Stimulated activated CD8-positive, alpha-beta memory T cell treated with anti-CD3 and anti-CD28 coated beads, Interleukin-4, amount 100 ng/mL, for 24 hours (primary cell): ENCODE measurements at regions not wholly inside any gene's neighbourhood (a gene's known extent, or its start where the extent isn't known, plus 50 kb on each side); places are given as distances from the start of the nearest gene placed in this dataset.

Source experiments
- DNase-seq: peaks from one replicate; pipeline ENCODE4 v3.0.0-alpha.2; 2020; ENCODE audit warnings: low read depth

DNA sequence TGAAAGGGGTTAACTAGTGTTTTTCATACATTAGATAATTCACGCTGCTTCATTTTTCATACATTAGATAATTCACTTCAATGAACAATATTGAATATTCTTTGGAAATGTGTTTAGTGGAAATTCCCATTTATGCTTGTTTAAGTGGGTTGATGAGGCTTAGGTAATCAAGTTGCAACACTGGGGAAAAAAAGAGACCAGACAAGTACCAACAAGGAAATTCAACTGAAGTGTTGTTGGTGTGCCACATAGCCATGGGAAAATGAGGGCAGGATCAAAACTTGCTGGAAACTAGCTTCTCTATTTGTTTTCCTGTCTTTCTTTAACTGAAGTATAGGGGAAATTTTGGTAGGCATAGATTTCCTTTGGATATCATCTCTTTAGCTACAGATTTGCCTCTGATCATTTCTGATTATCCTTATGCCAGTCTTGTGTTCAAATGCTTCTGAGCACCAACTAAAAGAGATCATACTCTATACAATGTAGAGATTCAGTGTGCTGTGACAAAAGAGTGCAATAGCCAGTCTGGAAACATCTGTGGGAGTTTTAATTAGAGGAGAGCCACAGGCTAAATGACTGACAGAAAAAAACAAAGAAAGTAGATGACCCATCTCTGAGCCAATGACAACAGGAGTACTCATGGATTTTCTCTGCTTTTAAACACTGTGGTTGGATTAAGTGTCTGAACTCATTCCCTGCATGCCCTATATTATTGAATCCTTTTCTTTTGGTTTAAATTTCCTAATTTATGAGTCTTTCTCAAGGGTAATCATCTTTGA is 67.6 kb upstream of the CTSC start:
- no peak for DNase-seq

DNA sequence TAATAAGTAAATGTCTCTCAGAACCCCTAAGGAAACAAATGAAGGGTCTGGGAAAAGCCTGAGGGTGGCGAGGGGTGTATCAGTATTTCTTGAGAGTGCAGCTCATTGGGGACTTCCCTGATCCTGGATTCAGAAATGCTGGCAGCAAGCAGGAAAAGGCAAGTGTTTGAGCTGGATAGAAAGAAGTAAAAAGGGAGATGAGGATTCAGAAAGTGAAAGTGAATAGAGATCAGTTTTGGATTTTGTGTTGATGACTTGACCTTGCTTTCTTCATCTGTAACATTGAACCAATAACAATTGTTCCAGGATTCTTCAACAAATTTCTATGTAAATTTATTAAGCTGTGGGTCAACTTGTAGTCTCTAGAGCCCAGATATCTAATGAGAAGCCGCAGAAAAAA is 66.9 kb upstream of the CTSC start:
- no peak for DNase-seq

DNA sequence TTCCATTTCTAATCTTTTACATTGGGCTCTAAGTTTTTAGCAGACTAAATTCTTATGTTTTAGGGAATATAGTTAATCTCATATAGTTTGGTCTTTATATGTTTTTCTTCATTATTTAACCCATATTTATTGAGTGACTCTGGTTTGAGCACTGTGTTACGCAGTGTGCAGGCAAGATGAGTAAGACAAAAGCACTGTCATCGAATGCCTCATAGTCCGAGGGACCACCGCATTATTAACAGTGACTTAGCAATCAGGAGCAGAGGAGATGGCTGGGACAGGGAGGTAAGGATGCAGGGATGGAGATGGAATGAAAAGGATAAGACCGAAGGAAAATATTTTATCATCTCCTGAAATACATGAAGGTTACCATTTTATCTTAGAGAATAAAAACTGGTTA is 65.2 kb upstream of the CTSC start:
- no peak for DNase-seq

DNA sequence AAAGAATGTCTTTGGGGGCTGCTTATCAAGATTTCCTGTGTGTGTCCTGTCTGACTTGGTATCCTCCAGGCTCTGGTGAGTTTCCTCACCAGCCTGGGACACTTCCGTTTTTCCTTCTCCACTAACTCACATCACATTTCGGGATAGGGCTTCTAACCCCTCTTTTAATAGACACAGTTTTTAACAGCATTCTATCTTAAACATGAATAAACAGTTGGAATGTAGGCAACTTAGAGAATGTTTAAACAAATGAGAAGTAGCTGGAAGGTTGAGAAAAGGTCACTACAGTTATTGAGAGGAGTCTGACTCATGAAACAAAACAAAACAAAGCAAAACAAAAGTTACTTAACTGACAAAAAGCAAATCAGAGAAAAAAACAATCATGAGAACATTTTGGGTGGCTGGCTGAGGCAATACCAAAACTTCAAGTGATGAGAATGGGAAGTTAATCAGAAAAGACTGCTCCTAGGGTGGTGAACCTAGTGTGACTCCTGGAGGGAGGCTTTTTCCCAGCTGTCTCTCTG is 64.7 kb upstream of the CTSC start:
- no peak for DNase-seq

DNA sequence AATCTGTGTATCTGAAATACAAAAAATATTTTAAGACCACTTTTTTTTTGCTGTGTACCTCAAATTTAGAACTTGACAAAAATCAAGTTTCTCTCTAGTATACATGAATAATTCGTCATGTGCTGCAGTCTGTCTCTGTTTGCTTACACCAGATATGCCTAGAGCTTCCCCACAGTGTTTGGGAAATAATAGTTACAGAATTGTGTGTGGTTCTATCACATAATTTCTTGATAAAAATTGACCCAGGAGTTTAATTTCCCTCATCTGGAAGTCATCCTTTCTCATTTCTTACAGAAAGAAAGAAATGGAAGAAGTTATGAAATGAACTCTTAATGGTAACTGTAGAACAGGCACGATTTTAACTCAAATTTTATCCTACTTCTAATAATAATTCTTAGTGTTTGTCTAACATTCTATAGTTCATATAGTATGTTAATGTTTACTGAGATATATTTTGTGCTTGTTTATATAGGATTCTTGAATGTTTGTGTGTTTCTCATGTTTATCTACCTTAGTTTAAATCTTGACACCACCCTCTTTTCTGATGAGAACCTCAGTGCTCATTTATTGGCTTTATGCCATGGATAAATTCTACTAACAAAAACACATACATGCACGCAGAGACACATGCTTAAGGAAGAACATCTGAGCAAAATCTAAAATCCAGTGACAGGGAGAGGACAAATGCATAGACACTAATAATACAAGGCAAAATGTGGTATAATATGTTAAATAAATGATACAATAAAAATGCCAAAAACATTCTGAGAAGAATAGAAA is 61.4 kb upstream of the CTSC start:
- no peak for DNase-seq

DNA sequence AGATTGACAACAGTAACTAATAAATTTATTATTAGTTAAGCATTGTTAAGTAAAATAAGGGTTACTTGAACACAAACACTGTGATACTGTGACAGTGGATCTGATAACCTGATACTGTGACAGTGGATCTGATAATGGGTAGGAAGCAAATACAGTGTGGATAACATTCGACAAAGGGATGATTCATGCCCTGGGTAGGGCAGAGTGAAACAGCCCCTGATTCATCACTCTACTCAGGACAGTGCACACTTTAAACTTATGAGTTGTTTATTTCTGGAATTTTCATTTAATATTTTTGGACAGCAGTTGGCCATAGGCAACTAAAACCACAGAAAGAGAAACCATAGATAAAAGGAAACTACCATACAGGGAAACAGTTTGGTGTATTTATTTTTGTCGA is 60.8 kb upstream of the CTSC start:
- DNase-seq: no peak

- DNase-seq: no peak
These were observed 52.7 kb upstream of the CTSC start for GRCh38 chr11:88390254-88390653.

DNA sequence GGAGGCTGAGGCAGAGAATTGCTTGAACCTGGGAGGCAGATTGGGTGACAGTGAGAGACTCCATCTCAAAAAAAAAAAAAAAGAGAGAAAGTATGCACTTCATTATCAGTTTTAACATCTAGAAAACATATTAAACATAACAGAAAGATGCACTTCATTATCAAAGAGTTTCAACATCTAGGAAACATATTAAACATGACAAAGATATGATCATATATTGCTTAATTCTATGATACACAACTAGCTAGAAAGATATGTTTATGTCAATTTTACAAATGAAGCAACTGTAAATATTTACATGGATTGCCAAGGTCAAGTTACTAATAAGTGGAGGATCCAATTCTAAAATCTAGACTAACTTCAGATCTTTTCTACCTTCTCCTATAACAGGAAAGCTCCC is 50.4 kb upstream of the CTSC start:
- no peak for DNase-seq
